Sigmoid colon (tissue), 6 donors: ENCODE measurements at regions not wholly inside any gene's neighbourhood (a gene's known extent, or its start where the extent isn't known, plus 50 kb on each side); places are given as distances from the start of the nearest gene placed in this dataset.

ENCODE experiments used
- DNase-seq: peaks from one replicate; pipeline ENCODE4 v3.0.0-alpha.2; 2019
- H3K27ac ChIP-seq, 4 donors: fragments of 200-600 bp; sonication (generic); one replicate each; pipeline ENCODE4 v1.5.1; 2016 to 2019; ENCODE audit warnings: mild to moderate bottlenecking in 1 of 4
- H3K27me3 ChIP-seq, 3 donors: fragments of 200-600 bp; sonication (generic); one replicate each; pipeline ENCODE4 v1.5.1; 2019; ENCODE audit warnings: mild to moderate bottlenecking in 1 of 3
- H3K36me3 ChIP-seq, 4 donors: fragments of 200-600 bp; sonication (generic); one replicate each; pipeline ENCODE4 v1.5.1; 2016 to 2019
- H3K4me1 ChIP-seq, 4 donors: fragments of 200-600 bp; sonication (generic); one replicate each; pipeline ENCODE4 v1.5.1; 2017 to 2019
- H3K4me3 ChIP-seq, 4 donors: fragments of 200-600 bp; sonication (generic); one replicate each; pipeline ENCODE4 v1.5.1; 2017 to 2019; ENCODE audit warnings: mild to moderate bottlenecking in 2 of 4, moderate library complexity in 1 of 4
- H3K9me3 ChIP-seq, 4 donors: fragments of 200-600 bp in 3 of 4; sonication (generic) in 3 of 4; one replicate each; pipeline versions ENCODE4 v1.5.1 to v1.6.1; 2013 to 2019
- CTCF ChIP-seq, 4 experiments: fragments of 450-650 bp in 3 of 4; fragments of 200-600 bp in 1 of 4; IDR thresholded peaks; one replicate each; pipeline ENCODE4 v1.5.1; 2016 to 2019; ENCODE audit warnings: antibody characterized with exemption in 4 of 4, mild to moderate bottlenecking in 3 of 4, moderate library complexity in 2 of 4
- EP300 ChIP-seq, 4 donors: sonication (generic); formaldehyde crosslinking; IDR thresholded peaks; one replicate each; pipeline ENCODE4 v1.6.1; 2017; ENCODE audit warnings: antibody characterized with exemption in 4 of 4
- POLR2A ChIP-seq, 2 donors: fragments of 450-650 bp; IDR thresholded peaks; one replicate each; pipeline ENCODE4 v1.6.1; 2016; ENCODE audit warnings: antibody characterized with exemption in 2 of 2, mild to moderate bottlenecking in 2 of 2, moderate library complexity in 2 of 2
- POLR2AphosphoS5 ChIP-seq, 4 donors: sonication (generic); formaldehyde crosslinking; IDR thresholded peaks; one replicate each; pipeline ENCODE4 v1.6.1; 2017; ENCODE audit warnings: antibody characterized with exemption in 4 of 4
- WGBS, 2 donors: extraction: QIAGEN DNeasy Blood & Tissue Kit; methylation state at CpG; one replicate each; pipeline ENCODE4 v1.1.7; 2013; 5-methylcytosine and 5-hydroxymethylcytosine counted together
- intact Hi-C: fragments of 100-400 bp; cut with DNase I; formaldehyde crosslinking; loops from one replicate; pipeline ENCODE4 v1.15.1; 2023
- donor health status: healthy with polysubstance abuse.
- donor health status: healthy.

- Histone ChIP-seq H3K27me3 (no peaks in the 10 kb centered on the region), H3K4me3 (no peak overlapping the region), H3K36me3 (no peaks in the 10 kb centered on the region), H3K27ac (no peak overlapping the region), H3K4me1 (peaks cover 0 to 5% (median 2%) of the 10 kb centered on the region in 4 donors), H3K9me3 (no peaks in the 10 kb centered on the region)
- DNase-seq: no peak
- no peak for TF ChIP-seq POLR2A (IDR thresholded peaks at IDR 0.05)
- no peak for TF ChIP-seq EP300 (IDR thresholded peaks at IDR 0.05)
- TF ChIP-seq POLR2AphosphoS5 (IDR thresholded peaks at IDR 0.05): peak in 2 of 4 donors; percentile 13 to 59
- intact Hi-C loops: no loop called here
Measured at GRCh38 chr1:163655565-163655964, 333.8 kb downstream of the NUF2 start.

- WGBS, 2 donors: 63 to 73% methylated on average over 4 of the region's 4 CpGs
- intact Hi-C loops: no loop called here
- DNase-seq: no peak
Measured at GRCh38 chr1:163656095-163656759, 334.5 kb downstream of the NUF2 start.

GRCh38 chr1:163657719-163658118 is 336.0 kb downstream of the NUF2 start:
- no peaks in the 10 kb centered on the region for H3K36me3 ChIP-seq
- intact Hi-C loops: no loop called here
- H3K9me3 ChIP-seq: no peaks in the 10 kb centered on the region
- H3K27ac ChIP-seq: no peak overlapping the region
- H3K4me1 ChIP-seq: peaks cover 0 to 5% (median 2%) of the 10 kb centered on the region in 4 donors
- 60 to 88% methylated on average over 3 of the region's 3 CpGs for WGBS, 2 donors
- TF ChIP-seq CTCF (IDR thresholded peaks at IDR 0.05): no peak
- TF ChIP-seq POLR2A (IDR thresholded peaks at IDR 0.05): no peak
- TF ChIP-seq POLR2AphosphoS5 (IDR thresholded peaks at IDR 0.05): no peak
- no peak for TF ChIP-seq EP300 (IDR thresholded peaks at IDR 0.05)
- H3K27me3 ChIP-seq: no peaks in the 10 kb centered on the region
- DNase-seq: no peak
- no peak overlapping the region for H3K4me3 ChIP-seq

More at GRCh38 chr1:163656095-163656759, 334.5 kb downstream of the NUF2 start:
- Histone ChIP-seq H3K4me1 (peaks cover 0 to 5% (median 2%) of the 10 kb centered on the region in 4 donors), H3K36me3 (no peaks in the 10 kb centered on the region), H3K4me3 (no peak overlapping the region), H3K9me3 (no peaks in the 10 kb centered on the region), H3K27ac (peak overlapping the region in 1 of 4 donors; percentile 26), H3K27me3 (no peaks in the 10 kb centered on the region)
- TF ChIP-seq POLR2A (IDR thresholded peaks at IDR 0.05) (no peak), POLR2AphosphoS5 (IDR thresholded peaks at IDR 0.05) (no peak), EP300 (IDR thresholded peaks at IDR 0.05) (no peak), CTCF (IDR thresholded peaks at IDR 0.05) (no peak)

GRCh38 chr1:163661391-163661790 is 339.6 kb downstream of the NUF2 start:
- H3K27ac ChIP-seq: no peak overlapping the region
- no peaks in the 10 kb centered on the region for H3K36me3 ChIP-seq
- H3K4me3 ChIP-seq: no peak overlapping the region
- H3K27me3 ChIP-seq: no peaks in the 10 kb centered on the region
- no peaks in the 10 kb centered on the region for H3K9me3 ChIP-seq
- intact Hi-C loops: no loop called here
- no peak for DNase-seq
- peaks cover 0 to 13% (median 0%) of the 10 kb centered on the region in 4 donors for H3K4me1 ChIP-seq
- no peak for TF ChIP-seq POLR2A (IDR thresholded peaks at IDR 0.05)
- TF ChIP-seq EP300 (IDR thresholded peaks at IDR 0.05): no peak
- no peak for TF ChIP-seq POLR2AphosphoS5 (IDR thresholded peaks at IDR 0.05)
- no peak for TF ChIP-seq CTCF (IDR thresholded peaks at IDR 0.05)
- WGBS, 2 donors: 88 to 94% methylated on average over 8 of the region's 8 CpGs

GRCh38 chr1:163664671-163665335 is 343.0 kb downstream of the NUF2 start:
- WGBS, 2 donors: 72 to 86% methylated on average over 6 of the region's 6 CpGs

More at GRCh38 chr1:163664671-163665335, 343.0 kb downstream of the NUF2 start:
- H3K4me1 ChIP-seq: peaks cover 0 to 13% (median 0%) of the 10 kb centered on the region in 4 donors
- no peak for TF ChIP-seq EP300 (IDR thresholded peaks at IDR 0.05)
- no peak for TF ChIP-seq POLR2A (IDR thresholded peaks at IDR 0.05)
- no peak for TF ChIP-seq CTCF (IDR thresholded peaks at IDR 0.05)
- no peak for TF ChIP-seq POLR2AphosphoS5 (IDR thresholded peaks at IDR 0.05)
- no peak overlapping the region for H3K4me3 ChIP-seq
- H3K27me3 ChIP-seq: no peaks in the 10 kb centered on the region
- intact Hi-C loops: no loop called here
- no peak for DNase-seq
- no peaks in the 10 kb centered on the region for H3K9me3 ChIP-seq
- H3K36me3 ChIP-seq: no peaks in the 10 kb centered on the region
- H3K27ac ChIP-seq: peak overlapping the region in 1 of 4 donors; percentile 20
